OCI-LY3 (cell line): ENCODE measurements at regions not wholly inside any gene's neighbourhood (a gene's known extent, or its start where the extent isn't known, plus 50 kb on each side); places are given as distances from the start of the nearest gene placed in this dataset.

Experiments used
- H2AFZ ChIP-seq: fragments of 200-600, 300-600 bp; shearing (Covaris generic); 2 replicates; pipeline ENCODE4 v1.6.0; 2014; ENCODE audit warnings: antibody characterized with exemption, low read depth, low read length
- H3K27ac ChIP-seq: fragments of 200-600, 300-600 bp; sonication (generic); 2 replicates; pipeline ENCODE4 v1.5.1; 2014; ENCODE audit warnings: mild to moderate bottlenecking, low read length, moderate library complexity, mixed read lengths
- H3K27me3 ChIP-seq: fragments of 200-600, 300-600 bp; sonication (generic); 2 replicates; pipeline ENCODE4 v1.6.1; 2014; ENCODE audit warnings: low read depth, low read length, mixed read lengths
- H3K36me3 ChIP-seq: fragments of 200-600, 300-600 bp; sonication (generic); replicated peaks from 2 replicates; pipeline ENCODE3; 2014; ENCODE audit warnings: low read depth, low read length, mixed read lengths
- H3K4me1 ChIP-seq: fragments of 300-600, 200-600 bp; sonication (generic); 2 replicates; pipeline ENCODE4 v1.6.1; 2014; ENCODE audit warnings: low read length, mixed read lengths
- H3K4me2 ChIP-seq: fragments of 200-600, 300-600 bp; sonication (generic); 2 replicates; pipeline ENCODE4 v1.6.1; 2014; ENCODE audit warnings: low read length, mixed read lengths
- H3K4me3 ChIP-seq: fragments of 300-600, 200-600 bp; sonication (generic); 2 replicates; pipeline ENCODE4 v1.5.1; 2014; ENCODE audit warnings: antibody characterized with exemption, mild to moderate bottlenecking, low read length, moderate library complexity
- H3K79me2 ChIP-seq: fragments of 300-600, 200-600 bp; shearing (Covaris generic); 2 replicates; pipeline ENCODE4 v1.6.1; 2014; ENCODE audit warnings: mild to moderate bottlenecking, low read length, mixed read lengths
- H3K9ac ChIP-seq: fragments of 300-600, 200-600 bp; shearing (Covaris generic); 2 replicates; pipeline ENCODE4 v1.6.0; 2014; ENCODE audit warnings: mild to moderate bottlenecking, low read length, moderate library complexity
- H3K9me3 ChIP-seq: fragments of 200-600, 300-600 bp; shearing (Covaris generic); 2 replicates; pipeline ENCODE4 v1.6.1; 2014; ENCODE audit warnings: low read length, mixed read lengths; ENCODE audit not compliant: insufficient read depth
- H4K20me1 ChIP-seq: fragments of 200-600, 300-600 bp; sonication (generic); 2 replicates; pipeline ENCODE4 v1.6.1; 2016; ENCODE audit warnings: low read length, mixed read lengths; ENCODE audit not compliant: insufficient read depth
- EZH2phosphoT487 ChIP-seq: fragments of 200-600 bp; shearing (Covaris generic); IDR thresholded peaks from 2 replicates; pipeline ENCODE4 v1.6.1; 2018; ENCODE audit warnings: antibody characterized with exemption, mixed run types, low read depth
- TF ChIP-seq, protein P1 (sequence below): fragments of 200-600, 300-600 bp; sonication (generic); IDR thresholded peaks from 2 replicates; pipeline ENCODE4 v1.5.1; 2014; ENCODE audit warnings: antibody characterized with exemption, low read length, low read depth

DNA sequence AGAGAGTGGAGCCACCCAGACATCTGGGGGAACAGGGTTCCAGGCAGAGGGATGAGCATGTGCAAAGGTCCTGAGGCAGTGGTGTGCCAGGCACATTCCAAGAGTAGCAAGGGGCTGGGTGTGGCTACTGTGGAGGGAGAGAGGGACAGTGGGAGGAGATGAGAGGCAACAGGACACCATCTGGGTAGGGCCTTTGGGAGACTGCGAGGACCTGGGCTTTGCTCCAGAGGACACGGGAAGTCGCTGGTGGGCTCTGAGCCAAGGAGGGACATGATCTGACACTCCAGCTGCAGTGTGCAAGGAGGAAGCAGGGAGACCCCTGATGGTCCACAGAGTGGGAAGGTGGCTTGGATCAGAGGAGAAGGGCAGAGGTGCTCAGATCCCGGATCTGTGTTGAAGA is 56.7 kb upstream of the MED9 start:
- H3K4me1 ChIP-seq: peaks cover 10% of the 10 kb centered on the region
- no peak overlapping the region for H3K27ac ChIP-seq
- H3K9ac ChIP-seq: no peak overlapping the region
- H3K9me3 ChIP-seq: no peaks in the 10 kb centered on the region
- H2AFZ ChIP-seq: no peak overlapping the region
- no peaks in the 10 kb centered on the region for H3K79me2 ChIP-seq
- H3K4me3 ChIP-seq: no peak overlapping the region
- H3K4me2 ChIP-seq: no peak overlapping the region
- no peaks in the 10 kb centered on the region for H3K27me3 ChIP-seq
- H3K36me3 ChIP-seq: no peaks in the 10 kb centered on the region
- H4K20me1 ChIP-seq: no peaks in the 10 kb centered on the region
- TF ChIP-seq, protein P1, sequence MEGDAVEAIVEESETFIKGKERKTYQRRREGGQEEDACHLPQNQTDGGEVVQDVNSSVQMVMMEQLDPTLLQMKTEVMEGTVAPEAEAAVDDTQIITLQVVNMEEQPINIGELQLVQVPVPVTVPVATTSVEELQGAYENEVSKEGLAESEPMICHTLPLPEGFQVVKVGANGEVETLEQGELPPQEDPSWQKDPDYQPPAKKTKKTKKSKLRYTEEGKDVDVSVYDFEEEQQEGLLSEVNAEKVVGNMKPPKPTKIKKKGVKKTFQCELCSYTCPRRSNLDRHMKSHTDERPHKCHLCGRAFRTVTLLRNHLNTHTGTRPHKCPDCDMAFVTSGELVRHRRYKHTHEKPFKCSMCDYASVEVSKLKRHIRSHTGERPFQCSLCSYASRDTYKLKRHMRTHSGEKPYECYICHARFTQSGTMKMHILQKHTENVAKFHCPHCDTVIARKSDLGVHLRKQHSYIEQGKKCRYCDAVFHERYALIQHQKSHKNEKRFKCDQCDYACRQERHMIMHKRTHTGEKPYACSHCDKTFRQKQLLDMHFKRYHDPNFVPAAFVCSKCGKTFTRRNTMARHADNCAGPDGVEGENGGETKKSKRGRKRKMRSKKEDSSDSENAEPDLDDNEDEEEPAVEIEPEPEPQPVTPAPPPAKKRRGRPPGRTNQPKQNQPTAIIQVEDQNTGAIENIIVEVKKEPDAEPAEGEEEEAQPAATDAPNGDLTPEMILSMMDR: no peak
- no peak for TF ChIP-seq EZH2phosphoT487

DNA sequence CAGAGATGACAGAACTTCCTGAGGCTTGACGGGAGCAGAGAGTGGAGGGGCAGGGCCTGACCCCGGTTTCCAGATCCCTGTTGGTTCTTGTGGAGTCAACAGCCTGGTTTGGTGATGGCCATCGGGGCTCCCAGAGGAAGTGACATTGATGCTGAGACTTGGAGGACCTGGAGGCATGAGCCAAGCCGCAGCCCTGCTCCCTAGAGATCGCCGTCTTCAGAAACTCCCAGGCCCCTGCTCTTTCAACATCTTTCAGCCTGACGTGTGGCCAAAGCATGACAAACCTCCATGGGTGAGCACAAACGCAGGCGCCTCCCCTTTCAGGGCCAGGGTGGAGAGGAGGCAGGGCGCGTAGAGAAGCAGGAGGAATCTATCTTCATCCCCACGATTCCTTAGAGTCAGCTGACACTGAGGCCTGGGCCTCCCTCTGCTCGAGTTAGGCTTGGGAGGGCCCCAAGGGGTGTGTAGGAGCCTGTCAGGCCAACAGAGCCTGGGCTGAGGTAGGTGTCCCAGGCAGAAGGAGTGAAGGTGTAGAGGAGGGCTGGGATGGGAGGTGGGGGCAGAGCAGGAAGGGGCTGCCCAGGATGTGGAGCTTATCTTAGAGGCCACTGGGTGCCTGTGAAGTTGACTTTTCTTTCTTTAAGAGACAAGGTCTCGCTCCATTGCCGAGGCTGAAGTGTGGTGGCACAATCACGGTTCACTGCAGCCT is 56.1 kb upstream of the MED9 start:
- Histone ChIP-seq H3K27me3 (no peaks in the 10 kb centered on the region), H3K4me2 (no peak overlapping the region), H3K9ac (no peak overlapping the region), H3K27ac (no peak overlapping the region), H3K79me2 (no peaks in the 10 kb centered on the region), H3K4me1 (peaks cover 3% of the 10 kb centered on the region), H3K9me3 (no peaks in the 10 kb centered on the region), H4K20me1 (no peaks in the 10 kb centered on the region), H3K36me3 (no peaks in the 10 kb centered on the region), H3K4me3 (no peak overlapping the region), H2AFZ (no peak overlapping the region)
- TF ChIP-seq, protein P1: no peak
- TF ChIP-seq EZH2phosphoT487: no peak

DNA sequence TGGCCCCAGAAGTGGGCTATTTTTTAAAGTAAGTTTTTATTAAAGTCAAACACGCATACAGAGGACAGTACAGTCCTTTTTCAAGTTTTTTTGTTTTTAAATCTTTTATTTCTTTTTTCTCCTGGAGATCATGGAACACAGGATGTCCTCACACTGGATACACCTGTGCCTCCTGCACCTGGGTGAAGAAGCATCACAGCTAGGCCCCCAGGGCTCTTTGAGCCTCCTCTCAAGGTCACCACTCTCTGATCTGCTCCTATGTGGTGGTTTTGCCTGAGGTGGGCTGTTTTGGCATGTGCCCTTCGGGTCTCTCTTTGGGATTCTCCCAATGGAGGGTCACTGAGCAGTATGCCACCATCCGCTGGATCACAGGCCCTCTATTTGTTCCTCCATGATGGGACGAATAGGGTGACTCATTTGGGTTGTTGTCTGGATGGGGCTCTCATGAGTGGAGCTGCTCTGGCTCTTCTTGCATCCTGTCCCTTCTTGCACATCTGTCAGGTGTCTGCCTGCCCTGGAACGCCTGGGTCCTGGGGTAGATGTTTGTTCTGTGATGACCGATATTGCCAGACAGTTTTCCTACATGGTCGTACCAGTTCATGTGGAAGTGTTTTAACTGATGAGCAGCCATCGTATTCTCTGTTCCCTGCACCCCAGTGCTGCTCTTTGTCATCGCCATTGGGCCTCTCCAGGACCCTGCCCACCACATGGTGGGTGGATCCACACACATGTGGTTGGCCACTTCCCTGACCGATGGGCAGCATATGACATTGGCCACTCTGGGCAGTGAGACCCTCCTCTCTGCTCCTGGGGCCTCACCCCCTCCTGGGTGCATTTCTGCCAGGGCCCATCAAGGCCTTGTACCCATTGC is 55.2 kb upstream of the MED9 start:
- TF ChIP-seq, protein P1: no peak
- no peak for TF ChIP-seq EZH2phosphoT487
- no peak overlapping the region for H3K4me3 ChIP-seq
- no peak overlapping the region for H3K9ac ChIP-seq
- no peaks in the 10 kb centered on the region for H3K27me3 ChIP-seq
- H3K36me3 ChIP-seq: no peaks in the 10 kb centered on the region
- H3K27ac ChIP-seq: no peak overlapping the region
- no peaks in the 10 kb centered on the region for H3K9me3 ChIP-seq
- H3K4me2 ChIP-seq: no peak overlapping the region
- no peaks in the 10 kb centered on the region for H3K79me2 ChIP-seq
- no peak overlapping the region for H2AFZ ChIP-seq
- no peaks in the 10 kb centered on the region for H4K20me1 ChIP-seq
- no peaks in the 10 kb centered on the region for H3K4me1 ChIP-seq

DNA sequence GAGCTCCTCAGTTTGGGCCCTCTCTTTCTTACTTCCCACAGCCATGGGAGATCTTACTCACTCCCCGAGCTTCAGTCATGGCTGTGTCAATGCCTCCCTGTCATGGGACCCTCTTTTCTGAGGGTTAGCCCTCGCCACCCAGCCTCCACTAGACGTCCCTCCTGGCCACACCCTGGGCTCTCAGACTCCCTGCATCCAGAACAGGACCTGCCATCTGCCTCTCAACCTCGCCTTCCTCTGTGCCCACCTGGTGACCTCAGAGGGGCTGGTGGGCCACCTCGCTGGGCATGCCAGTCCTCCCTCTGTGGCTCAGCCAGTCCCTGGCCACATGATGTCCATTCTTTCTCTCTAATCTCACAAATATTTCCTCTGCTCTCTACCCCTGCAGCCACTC is 54.6 kb upstream of the MED9 start:
- Histone ChIP-seq H3K79me2 (no peaks in the 10 kb centered on the region), H3K27me3 (no peaks in the 10 kb centered on the region), H3K36me3 (no peaks in the 10 kb centered on the region), H3K4me3 (no peak overlapping the region), H3K4me1 (no peaks in the 10 kb centered on the region), H3K27ac (no peak overlapping the region), H3K9me3 (no peaks in the 10 kb centered on the region), H3K9ac (no peak overlapping the region), H3K4me2 (no peak overlapping the region), H2AFZ (no peak overlapping the region), H4K20me1 (no peaks in the 10 kb centered on the region)
- TF ChIP-seq, protein P1: no peak
- no peak for TF ChIP-seq EZH2phosphoT487
